Body of pancreas (tissue), 4 donors: ENCODE measurements at regions not wholly inside any gene's neighbourhood (a gene's known extent, or its start where the extent isn't known, plus 50 kb on each side); places are given as distances from the start of the nearest gene placed in this dataset.

Source experiments
- POLR2A ChIP-seq, 3 donors: fragments of 450-650 bp; IDR thresholded peaks; one replicate each; pipeline ENCODE4 v1.6.1; 2016; ENCODE audit warnings: antibody characterized with exemption in 3 of 3, mild to moderate bottlenecking in 2 of 3
- TF ChIP-seq, protein P1 (sequence below), 7 experiments: fragments of 450-650 bp in 4 of 7; fragments of 200-600 bp in 3 of 7; sonication (generic) in 3 of 7; IDR thresholded peaks; one replicate each; pipeline ENCODE4 v1.5.1; 2016 to 2019; ENCODE audit warnings: antibody characterized with exemption in 7 of 7

- TF ChIP-seq, protein P1, sequence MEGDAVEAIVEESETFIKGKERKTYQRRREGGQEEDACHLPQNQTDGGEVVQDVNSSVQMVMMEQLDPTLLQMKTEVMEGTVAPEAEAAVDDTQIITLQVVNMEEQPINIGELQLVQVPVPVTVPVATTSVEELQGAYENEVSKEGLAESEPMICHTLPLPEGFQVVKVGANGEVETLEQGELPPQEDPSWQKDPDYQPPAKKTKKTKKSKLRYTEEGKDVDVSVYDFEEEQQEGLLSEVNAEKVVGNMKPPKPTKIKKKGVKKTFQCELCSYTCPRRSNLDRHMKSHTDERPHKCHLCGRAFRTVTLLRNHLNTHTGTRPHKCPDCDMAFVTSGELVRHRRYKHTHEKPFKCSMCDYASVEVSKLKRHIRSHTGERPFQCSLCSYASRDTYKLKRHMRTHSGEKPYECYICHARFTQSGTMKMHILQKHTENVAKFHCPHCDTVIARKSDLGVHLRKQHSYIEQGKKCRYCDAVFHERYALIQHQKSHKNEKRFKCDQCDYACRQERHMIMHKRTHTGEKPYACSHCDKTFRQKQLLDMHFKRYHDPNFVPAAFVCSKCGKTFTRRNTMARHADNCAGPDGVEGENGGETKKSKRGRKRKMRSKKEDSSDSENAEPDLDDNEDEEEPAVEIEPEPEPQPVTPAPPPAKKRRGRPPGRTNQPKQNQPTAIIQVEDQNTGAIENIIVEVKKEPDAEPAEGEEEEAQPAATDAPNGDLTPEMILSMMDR (IDR thresholded peaks at IDR 0.05), result no peak
- no peak for TF ChIP-seq POLR2A (IDR thresholded peaks at IDR 0.05)
Measured at GRCh38 chr6:27837625-27838057, 74.6 kb downstream of the OR2B2 start.
